Gastroesophageal sphincter (tissue), 2 donors: ENCODE measurements at regions not wholly inside any gene's neighbourhood (a gene's known extent, or its start where the extent isn't known, plus 50 kb on each side); places are given as distances from the start of the nearest gene placed in this dataset.

Experiments
- POLR2A ChIP-seq, 2 donors: fragments of 450-650 bp; IDR thresholded peaks; one replicate each; pipeline ENCODE4 v1.6.1; 2017; ENCODE audit warnings: antibody characterized with exemption in 2 of 2, mild to moderate bottlenecking in 2 of 2, moderate library complexity in 1 of 2
- POLR2AphosphoS5 ChIP-seq: sonication (generic); formaldehyde crosslinking; IDR thresholded peaks from one replicate; pipeline ENCODE4 v1.6.1; 2017; ENCODE audit warnings: antibody characterized with exemption

- TF ChIP-seq POLR2A (IDR thresholded peaks at IDR 0.05) (no peak), POLR2AphosphoS5 (no peak)
These were observed 737.5 kb upstream of the SLITRK5 start for GRCh38 chr13:86933676-86934075.
